ENCODE measurements at regions not wholly inside any gene's neighbourhood (a gene's known extent, or its start where the extent isn't known, plus 50 kb on each side); places are given as distances from the start of the nearest gene placed in this dataset.

- Histone ChIP-seq H3K4me1 (ENCODE audit: low read length) (peaks cover 5% of the 10 kb centered on the region), H3K27me3 (ENCODE audit: low read depth, low read length) (no peaks in the 10 kb centered on the region), H4K20me1 (ENCODE audit: insufficient read depth, low read length) (no peaks in the 10 kb centered on the region), H3K36me3 (replicated peaks; ENCODE audit: low read depth, low read length) (no peaks in the 10 kb centered on the region), H3K9ac (ENCODE audit: low read length) (no peak overlapping the region), H3K9me3 (ENCODE audit: insufficient read depth, low read length) (no peaks in the 10 kb centered on the region), H3K4me2 (ENCODE audit: low read length) (no peak overlapping the region), H3K79me2 (ENCODE audit: low read length) (no peaks in the 10 kb centered on the region), H3K27ac (ENCODE audit: low read length) (no peak overlapping the region), H2AFZ (ENCODE audit: low read depth, low read length) (no peak overlapping the region), H3K4me3 (ENCODE audit: low read length) (no peak overlapping the region)
- no peak for TF ChIP-seq CTCF (IDR thresholded peaks at IDR 0.05; ENCODE audit: low read depth, low read length)
- TF ChIP-seq EZH2phosphoT487 (IDR thresholded peaks at IDR 0.05; ENCODE audit: low read depth): no peak
Observed at GRCh38 chr7:17663061-17663675, 277.1 kb downstream of the SNX13 start.

GRCh38 chr7:17665029-17665428, 275.3 kb downstream of the SNX13 start:
- Histone ChIP-seq H3K4me1 (ENCODE audit: low read length) (peaks cover 7% of the 10 kb centered on the region), H3K4me3 (ENCODE audit: low read length) (no peak overlapping the region)

GRCh38 chr7:17668122-17668521, 272.2 kb downstream of the SNX13 start:
- peaks cover 7% of the 10 kb centered on the region for H3K4me1 ChIP-seq (ENCODE audit: low read length)
- no peak overlapping the region for H3K27ac ChIP-seq (ENCODE audit: low read length)
- no peaks in the 10 kb centered on the region for H3K9me3 ChIP-seq (ENCODE audit: insufficient read depth, low read length)
- no peak overlapping the region for H2AFZ ChIP-seq (ENCODE audit: low read depth, low read length)
- H3K36me3 ChIP-seq (replicated peaks; ENCODE audit: low read depth, low read length): no peaks in the 10 kb centered on the region
- no peaks in the 10 kb centered on the region for H3K27me3 ChIP-seq (ENCODE audit: low read depth, low read length)
- no peak overlapping the region; the same call in 1 of the 2 replicates for H3K4me2 ChIP-seq (ENCODE audit: low read length)
- no peaks in the 10 kb centered on the region for H4K20me1 ChIP-seq (ENCODE audit: insufficient read depth, low read length)
- H3K79me2 ChIP-seq (ENCODE audit: low read length): no peaks in the 10 kb centered on the region
- no peak overlapping the region for H3K9ac ChIP-seq (ENCODE audit: low read length)
- TF ChIP-seq EZH2phosphoT487 (IDR thresholded peaks at IDR 0.05; ENCODE audit: low read depth) (no peak), CTCF (IDR thresholded peaks at IDR 0.05; ENCODE audit: low read depth, low read length) (no peak)
- no peak overlapping the region for H3K4me3 ChIP-seq (ENCODE audit: low read length)

More at GRCh38 chr7:17665029-17665428, 275.3 kb downstream of the SNX13 start:
- no peak overlapping the region for H3K27ac ChIP-seq (ENCODE audit: low read length)
- no peaks in the 10 kb centered on the region for H3K27me3 ChIP-seq (ENCODE audit: low read depth, low read length)
- H3K4me2 ChIP-seq (ENCODE audit: low read length): no peak overlapping the region
- no peaks in the 10 kb centered on the region for H3K36me3 ChIP-seq (replicated peaks; ENCODE audit: low read depth, low read length)
- no peak overlapping the region for H3K9ac ChIP-seq (ENCODE audit: low read length)
- H4K20me1 ChIP-seq (ENCODE audit: insufficient read depth, low read length): no peaks in the 10 kb centered on the region
- H3K9me3 ChIP-seq (ENCODE audit: insufficient read depth, low read length): no peaks in the 10 kb centered on the region
- H2AFZ ChIP-seq (ENCODE audit: low read depth, low read length): no peak overlapping the region
- no peaks in the 10 kb centered on the region for H3K79me2 ChIP-seq (ENCODE audit: low read length)
- TF ChIP-seq EZH2phosphoT487 (IDR thresholded peaks at IDR 0.05; ENCODE audit: low read depth) (no peak), CTCF (IDR thresholded peaks at IDR 0.05; ENCODE audit: low read depth, low read length) (no peak)

GRCh38 chr7:17669204-17669603, 271.1 kb downstream of the SNX13 start:
- TF ChIP-seq CTCF (IDR thresholded peaks at IDR 0.05; ENCODE audit: low read depth, low read length) (no peak), EZH2phosphoT487 (IDR thresholded peaks at IDR 0.05; ENCODE audit: low read depth) (no peak)

More at GRCh38 chr7:17669204-17669603, 271.1 kb downstream of the SNX13 start:
- Histone ChIP-seq H3K4me1 (ENCODE audit: low read length) (peaks cover 7% of the 10 kb centered on the region), H3K27ac (ENCODE audit: low read length) (no peak overlapping the region), H3K9me3 (ENCODE audit: insufficient read depth, low read length) (no peaks in the 10 kb centered on the region), H3K9ac (ENCODE audit: low read length) (no peak overlapping the region), H2AFZ (ENCODE audit: low read depth, low read length) (no peak overlapping the region), H3K27me3 (ENCODE audit: low read depth, low read length) (no peaks in the 10 kb centered on the region), H3K79me2 (ENCODE audit: low read length) (no peaks in the 10 kb centered on the region), H3K4me3 (ENCODE audit: low read length) (no peak overlapping the region), H3K36me3 (replicated peaks; ENCODE audit: low read depth, low read length) (no peaks in the 10 kb centered on the region), H4K20me1 (ENCODE audit: insufficient read depth, low read length) (no peaks in the 10 kb centered on the region), H3K4me2 (ENCODE audit: low read length) (no peak overlapping the region)
